ENCODE measurements at regions not wholly inside any gene's neighbourhood (a gene's known extent, or its start where the extent isn't known, plus 50 kb on each side); places are given as distances from the start of the nearest gene placed in this dataset.
"Not testable (repeated sequence)": the region's sequence is repeated elsewhere in the genome, so short reads cannot be mapped to it uniquely, and the experiment has no call there.

DNA sequence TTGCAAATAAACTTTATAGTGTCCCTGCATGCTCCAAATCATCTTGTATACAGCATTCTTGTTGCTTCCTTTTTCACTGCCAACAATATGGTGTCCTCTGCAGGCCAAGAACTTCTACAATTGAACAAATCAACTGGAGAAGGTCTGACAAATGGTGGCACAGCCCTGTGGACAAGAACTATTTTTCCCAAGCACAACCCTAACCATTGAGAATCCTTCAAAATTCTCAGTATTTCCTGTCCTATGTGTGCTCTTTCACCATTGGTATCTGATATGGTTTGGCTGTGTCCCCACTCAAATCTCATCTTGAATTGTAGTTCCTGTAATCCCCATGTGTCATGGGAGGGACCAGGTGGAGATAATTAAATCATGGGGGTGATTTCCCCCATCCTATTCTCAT is 865.1 kb upstream of the ACVR2A start:
- no peak for DNase-seq (ENCODE audit: low spot score)

- DNase-seq (ENCODE audit: low spot score): no peak
These were observed 866.0 kb upstream of the ACVR2A start for GRCh38 chr2:146978577-146979555.

DNA sequence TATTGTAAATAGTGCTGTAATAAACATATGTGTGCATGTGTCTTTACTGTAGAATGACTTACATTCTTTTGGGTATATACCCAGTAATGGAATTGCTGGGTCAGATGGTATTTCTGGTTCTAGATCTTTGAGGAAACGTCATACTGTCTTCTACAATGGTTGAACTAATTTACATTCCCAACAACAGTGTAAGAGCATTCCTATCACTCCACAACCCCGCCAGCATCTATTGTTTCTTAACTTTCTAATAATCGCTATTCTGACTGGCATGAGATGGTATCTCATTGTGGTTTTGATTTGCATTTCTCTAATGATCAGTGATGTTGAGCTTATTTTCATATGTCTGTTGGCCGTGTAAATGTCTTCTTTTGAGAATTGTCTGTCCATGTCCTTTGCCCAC is 873.8 kb upstream of the ACVR2A start:
- not testable (repeated sequence) for DNase-seq (ENCODE audit: low spot score)

GRCh38 chr2:146969703-146970102 is 875.1 kb upstream of the ACVR2A start:
- not testable (repeated sequence) for DNase-seq (ENCODE audit: low spot score)

GRCh38 chr2:146964494-146964893 is 880.3 kb upstream of the ACVR2A start:
- DNase-seq (ENCODE audit: low spot score): no peak

GRCh38 chr2:146954544-146954943 is 890.3 kb upstream of the ACVR2A start:
- peak; percentile 18 for DNase-seq (ENCODE audit: low spot score)

DNA sequence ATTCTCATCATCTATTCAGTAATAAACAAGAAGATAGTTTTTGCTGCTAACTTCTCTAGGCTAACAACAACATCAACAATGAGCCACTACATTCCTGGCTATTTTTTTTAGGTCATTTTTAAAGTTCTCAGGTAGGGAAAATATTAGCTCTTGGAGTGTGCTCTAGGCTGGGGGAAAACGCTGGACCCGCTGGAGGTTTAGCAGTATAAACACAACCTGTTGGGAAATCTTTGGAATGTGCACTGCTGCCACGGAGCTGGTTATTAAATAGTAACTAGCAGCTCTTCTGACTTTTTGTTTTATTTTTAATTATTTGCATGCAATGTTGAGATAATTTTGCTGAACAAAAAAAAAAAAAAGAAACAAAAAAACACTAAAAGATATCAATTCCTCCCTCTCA is 892.1 kb upstream of the ACVR2A start:
- DNase-seq (ENCODE audit: low spot score): peak; percentile 36

DNA sequence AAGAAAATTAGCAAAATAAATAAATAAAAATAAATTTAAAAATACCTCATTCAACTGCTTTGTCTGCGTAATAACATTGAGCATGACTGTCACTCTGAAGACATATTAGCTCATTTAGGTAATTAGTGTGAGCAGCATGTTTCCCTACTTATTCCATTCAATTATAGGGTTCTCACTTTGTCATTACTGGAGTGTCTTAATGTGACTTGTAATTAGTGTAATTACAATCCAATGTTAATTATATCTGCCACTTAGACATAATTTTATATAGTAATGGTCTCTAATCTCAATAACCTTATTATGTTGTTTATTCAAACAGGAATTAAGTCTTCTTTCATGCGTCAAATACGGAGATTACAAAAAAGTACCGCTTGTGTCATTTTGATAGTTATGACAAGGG is 893.9 kb upstream of the ACVR2A start:
- DNase-seq (ENCODE audit: low spot score): no peak

- no peak for DNase-seq (ENCODE audit: low spot score)
These were observed 894.5 kb upstream of the ACVR2A start for GRCh38 chr2:146950361-146950760.

GRCh38 chr2:146949400-146949799 is 895.4 kb upstream of the ACVR2A start:
- no peak for DNase-seq (ENCODE audit: low spot score)

GRCh38 chr2:146944601-146945000 is 900.2 kb upstream of the ACVR2A start:
- no peak for DNase-seq (ENCODE audit: low spot score)

DNA sequence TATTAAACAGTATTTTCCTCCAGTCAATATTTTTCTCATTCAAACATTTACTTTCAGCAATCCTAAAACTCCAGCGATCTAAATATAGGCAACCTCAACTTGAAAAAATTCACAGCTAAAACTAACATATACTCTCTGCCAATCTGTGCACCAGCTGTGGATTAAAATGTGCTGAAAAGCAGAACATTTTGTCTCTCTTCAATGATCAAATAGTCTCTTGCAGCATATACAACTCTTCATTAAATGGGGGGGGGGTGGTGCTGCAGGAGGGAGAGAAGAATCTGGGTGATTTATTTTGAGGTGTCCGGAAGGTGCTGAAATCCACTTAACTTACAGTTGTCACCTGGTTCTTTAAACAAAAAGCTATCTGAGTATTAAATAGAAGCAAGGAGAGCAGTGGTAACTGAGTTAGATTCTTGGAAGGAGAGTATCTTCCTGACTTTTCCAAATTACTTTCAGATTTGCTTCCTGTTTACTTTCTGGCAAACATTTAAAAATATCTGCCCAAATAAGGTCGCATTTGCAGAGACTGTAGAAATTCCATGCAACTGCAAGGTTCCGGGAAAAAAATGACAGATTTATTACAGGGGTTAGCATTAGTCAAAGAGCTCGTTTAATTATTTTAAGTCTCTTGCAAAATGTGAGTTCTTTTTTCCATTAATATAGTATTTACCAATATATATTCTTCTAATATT is 904.7 kb upstream of the ACVR2A start:
- DNase-seq (ENCODE audit: low spot score): peak; percentile 43

DNA sequence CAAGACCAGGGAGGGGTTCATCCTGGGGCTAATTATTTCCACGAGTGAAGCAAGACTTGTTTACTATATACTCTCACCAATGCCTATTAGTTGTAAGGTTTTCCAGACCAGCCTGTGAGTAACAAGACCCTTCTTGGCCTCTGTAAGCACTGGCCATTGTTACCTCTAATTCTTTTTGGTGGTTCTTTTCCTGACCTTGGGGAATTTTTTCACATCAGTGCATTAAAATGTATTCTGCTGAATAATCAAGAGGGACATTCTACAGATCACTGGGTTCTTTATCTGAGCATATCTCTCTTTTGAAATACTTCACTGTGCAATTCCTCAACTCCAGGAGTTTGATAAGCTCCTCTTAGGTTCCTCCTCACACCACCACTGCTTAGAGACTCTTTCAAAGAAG is 909.9 kb upstream of the ACVR2A start:
- no peak for DNase-seq (ENCODE audit: low spot score)

GRCh38 chr2:146931109-146931508 is 913.7 kb upstream of the ACVR2A start:
- DNase-seq (ENCODE audit: low spot score): no peak

GRCh38 chr2:146927080-146927711 is 917.6 kb upstream of the ACVR2A start:
- DNase-seq (ENCODE audit: low spot score): peak; percentile 84

DNA sequence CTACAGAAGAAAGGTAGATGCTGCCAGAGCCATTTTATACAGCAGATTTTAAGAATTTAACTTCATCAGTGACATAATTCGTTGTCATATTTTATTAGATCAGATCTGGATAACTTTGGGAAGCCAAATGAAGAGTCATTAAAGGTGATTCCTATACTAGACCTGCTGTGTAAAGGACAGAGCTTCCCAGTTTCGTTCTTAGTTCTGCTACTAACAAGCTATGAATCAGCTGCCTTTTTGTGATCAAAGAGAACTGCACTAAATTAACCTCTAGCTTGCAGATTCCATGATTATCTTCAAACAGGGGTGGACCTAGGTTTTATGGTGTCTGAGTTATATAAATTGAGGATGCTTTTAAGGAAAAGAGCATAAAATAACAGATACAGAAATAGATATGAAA is 926.5 kb upstream of the ACVR2A start:
- DNase-seq (ENCODE audit: low spot score): no peak

- no peak for DNase-seq (ENCODE audit: low spot score)
These were observed 927.3 kb upstream of the ACVR2A start for GRCh38 chr2:146917431-146918042.

DNA sequence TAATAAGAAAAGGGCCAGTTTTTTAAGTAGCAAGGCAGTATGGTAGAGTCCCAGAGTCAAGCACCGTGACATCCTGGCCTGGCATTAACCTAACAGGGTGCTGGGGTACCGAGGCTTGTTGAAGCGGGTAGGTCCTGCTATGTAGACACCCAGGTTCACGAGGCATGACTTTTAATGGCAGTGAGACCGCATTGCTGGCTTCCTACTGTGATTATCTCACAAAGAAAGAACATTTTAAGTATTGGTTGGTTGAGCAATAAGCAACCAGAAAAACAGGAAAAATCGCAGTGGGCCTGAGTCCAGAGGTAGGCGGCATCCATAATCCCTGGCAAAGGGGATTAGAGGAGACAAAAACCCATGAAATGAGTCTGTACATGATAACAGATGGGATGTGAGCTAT is 927.9 kb upstream of the ACVR2A start:
- no peak for DNase-seq (ENCODE audit: low spot score)

DNA sequence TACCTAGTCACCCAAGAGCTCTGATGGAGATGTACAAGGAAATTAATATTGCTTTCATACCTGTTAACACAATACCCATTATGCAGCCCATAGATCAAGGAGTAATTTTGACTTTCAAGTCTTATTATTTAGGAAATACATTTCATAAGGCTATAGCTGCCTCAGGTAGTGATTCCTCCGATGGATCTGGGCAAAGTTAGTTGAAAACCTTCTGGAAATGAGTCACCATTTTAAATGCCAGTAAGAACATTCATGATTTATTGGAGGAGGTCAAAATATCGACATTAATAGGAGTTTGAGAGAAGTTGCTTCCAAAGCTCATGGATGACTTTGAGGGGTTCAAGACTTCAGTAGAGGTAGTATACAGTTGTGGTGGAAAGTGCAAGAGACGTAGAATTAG is 931.4 kb upstream of the ACVR2A start:
- no peak for DNase-seq (ENCODE audit: low spot score)

- DNase-seq (ENCODE audit: low spot score): no peak
These were observed 932.3 kb upstream of the ACVR2A start for GRCh38 chr2:146912536-146912935.

- no peak for DNase-seq (ENCODE audit: low spot score)
These were observed 936.1 kb upstream of the ACVR2A start for GRCh38 chr2:146908776-146909175.

- no peak for DNase-seq (ENCODE audit: low spot score)
These were observed 946.7 kb upstream of the ACVR2A start for GRCh38 chr2:146898083-146898482.
